GM21360 (cell line): ENCODE measurements at regions not wholly inside any gene's neighbourhood (a gene's known extent, or its start where the extent isn't known, plus 50 kb on each side); places are given as distances from the start of the nearest gene placed in this dataset.
"Not testable (repeated sequence)": the region's sequence is repeated elsewhere in the genome, so short reads cannot be mapped to it uniquely, and the experiment has no call there.

ENCODE experiments used
- ATAC-seq: cut with Tn5 transposase; IDR thresholded peaks from one replicate; pipeline ENCODE4 v1.9.1; 2021; ENCODE audit warnings: mild to moderate bottlenecking, moderate library complexity; ENCODE audit not compliant: unreplicated experiment

DNA sequence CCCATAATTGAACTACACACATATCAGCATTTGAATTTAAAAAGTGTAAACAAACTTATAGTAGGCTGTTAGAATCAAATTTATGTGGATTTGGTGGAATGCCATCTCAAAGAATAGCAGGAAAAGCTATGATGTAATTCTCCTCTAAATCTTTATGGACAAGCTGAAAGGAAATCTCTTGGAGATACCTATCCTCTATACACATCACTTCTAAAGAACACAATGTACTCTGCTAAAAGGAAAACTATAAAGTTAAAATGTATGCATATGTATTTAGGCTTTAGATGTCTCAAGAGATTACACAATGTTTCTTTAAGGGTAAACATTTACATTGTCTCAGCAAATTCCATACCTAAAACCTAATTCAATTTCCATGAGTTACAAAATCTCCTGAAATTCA, 323.3 kb downstream of the CRPPA start:
- no peak for ATAC-seq

DNA sequence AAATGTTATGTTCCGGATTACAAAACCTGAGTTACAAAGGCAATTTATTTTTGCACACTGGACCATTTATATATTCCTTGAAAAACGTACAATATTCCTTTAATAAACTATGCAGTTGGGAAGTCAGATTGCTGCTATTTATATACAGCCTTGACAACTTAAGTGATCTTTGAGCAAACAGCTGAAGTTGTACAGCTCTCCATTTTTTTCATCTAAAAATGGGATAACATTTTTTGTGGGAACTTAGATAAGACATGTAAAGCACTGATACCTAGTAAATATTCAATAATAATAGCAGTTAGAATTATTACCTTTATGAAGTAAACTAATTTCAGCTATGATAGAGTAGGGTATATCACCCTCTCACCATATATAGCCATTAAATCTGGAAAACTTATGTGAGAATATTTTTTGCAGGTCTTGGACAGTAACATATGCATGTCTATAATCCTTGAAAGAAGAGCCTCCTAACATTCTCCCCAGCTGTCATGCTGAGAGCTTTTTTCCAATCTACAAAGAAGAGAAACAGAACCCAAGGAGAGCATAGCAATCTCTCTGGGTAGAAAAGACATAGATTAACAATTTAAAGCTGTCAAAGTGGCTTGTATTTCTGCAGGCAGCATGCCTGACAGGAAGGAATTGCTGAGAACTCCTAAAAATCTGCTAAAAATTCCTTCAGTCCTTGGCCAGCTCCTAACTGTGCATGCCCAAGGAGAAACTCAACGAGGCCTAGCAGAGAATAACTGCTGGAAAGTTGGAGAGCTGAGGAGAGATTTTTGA, 326.0 kb downstream of the CRPPA start:
- no peak for ATAC-seq

DNA sequence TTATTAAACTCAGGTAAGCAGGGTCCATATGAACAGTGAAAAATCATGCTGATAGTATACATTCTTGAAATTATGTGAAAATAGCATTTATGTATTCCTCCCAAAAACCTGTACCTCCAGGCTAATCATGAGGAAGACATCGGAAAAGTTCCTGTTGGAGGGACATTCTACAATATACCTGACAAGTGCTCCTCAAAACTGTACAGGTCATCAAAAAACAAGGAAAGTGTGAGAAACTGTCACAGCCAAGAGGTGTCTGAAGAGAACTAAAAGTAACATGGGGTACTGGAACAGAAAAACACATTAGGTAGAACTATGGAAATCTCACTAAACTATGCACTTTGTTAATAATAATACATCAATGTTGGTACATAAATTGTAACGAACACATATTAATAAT, 326.7 kb downstream of the CRPPA start:
- no peak for ATAC-seq

DNA sequence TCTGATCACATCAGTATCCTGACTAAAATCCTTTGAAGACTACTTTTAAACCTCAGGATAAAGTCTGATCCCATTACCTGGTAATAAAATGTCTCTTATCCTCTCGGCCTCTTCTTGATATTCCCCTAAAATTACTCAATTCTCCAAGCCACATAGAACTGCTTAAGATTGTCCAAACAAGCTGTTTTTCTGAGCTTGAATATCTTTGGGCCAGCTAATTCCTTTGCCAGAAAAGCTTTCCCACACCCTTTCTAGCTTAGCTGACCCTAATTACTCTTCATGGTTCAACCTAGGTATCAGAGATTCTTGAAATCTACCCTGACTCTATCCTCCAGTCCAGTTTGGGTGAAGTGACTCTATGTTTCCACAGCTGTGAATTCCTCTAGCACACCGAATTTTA, 328.6 kb downstream of the CRPPA start:
- ATAC-seq = no peak

DNA sequence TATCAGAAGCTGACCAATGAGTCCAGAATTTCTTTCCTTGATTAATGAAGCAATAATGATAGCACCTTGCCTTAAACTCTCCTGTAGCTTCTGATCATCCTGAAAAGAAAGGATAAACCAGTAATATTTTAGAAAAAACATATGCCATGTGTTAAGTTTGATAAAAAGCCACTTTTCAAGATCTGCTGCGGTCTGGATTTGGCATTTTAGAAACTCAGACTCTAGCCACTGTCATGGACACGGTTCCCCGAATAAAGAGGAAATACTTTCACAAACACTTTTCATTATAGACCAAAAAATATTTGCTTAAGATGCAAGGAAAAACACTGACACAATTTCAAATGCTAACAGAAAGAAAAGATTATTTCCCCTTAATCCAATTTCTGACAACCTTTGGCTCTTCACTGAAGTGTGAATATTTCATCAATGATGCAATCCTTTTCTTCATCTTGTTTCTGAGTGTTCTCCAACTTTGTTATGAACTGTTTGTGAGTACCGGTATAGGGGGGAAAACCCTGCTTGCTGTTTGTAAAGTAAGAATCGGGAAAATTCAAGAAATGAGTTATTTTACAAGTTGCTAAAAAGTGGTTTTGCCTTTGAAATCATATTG, 329.5 kb downstream of the CRPPA start:
- ATAC-seq = no peak

DNA sequence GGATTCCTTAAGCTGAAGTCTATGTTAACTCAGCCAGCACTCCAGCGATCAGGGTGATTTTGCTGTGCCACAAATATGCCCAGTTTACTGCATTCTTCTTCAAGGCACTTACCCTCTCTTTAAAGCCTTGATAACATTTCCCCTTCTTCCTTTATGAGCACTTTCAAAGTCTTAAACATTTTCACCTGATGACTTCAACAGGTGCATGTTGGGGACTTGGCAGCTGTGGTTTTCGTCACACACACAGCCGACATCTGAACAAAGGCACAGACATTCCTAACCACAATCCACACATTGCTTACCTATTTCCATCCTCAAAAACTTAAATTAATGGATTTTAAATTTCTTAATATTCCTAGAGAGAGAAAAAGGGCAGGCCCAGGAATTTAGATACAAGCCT, 331.5 kb downstream of the CRPPA start:
- ATAC-seq = no peak

DNA sequence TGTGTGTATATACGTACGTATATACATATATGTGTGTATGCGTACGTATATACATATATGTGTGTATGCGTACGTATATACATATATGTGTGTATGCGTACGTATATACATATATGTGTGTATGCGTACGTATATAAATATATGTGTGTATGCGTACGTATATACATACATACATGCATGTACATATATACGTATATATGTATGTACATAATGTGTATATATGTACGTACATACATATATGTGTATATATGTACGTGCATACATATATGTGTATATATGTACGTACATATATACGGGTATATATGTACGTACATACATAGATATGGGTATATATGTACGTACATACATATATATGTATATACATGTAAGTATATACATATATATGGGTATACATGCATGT, 332.1 kb downstream of the CRPPA start:
- ATAC-seq = no peak

DNA sequence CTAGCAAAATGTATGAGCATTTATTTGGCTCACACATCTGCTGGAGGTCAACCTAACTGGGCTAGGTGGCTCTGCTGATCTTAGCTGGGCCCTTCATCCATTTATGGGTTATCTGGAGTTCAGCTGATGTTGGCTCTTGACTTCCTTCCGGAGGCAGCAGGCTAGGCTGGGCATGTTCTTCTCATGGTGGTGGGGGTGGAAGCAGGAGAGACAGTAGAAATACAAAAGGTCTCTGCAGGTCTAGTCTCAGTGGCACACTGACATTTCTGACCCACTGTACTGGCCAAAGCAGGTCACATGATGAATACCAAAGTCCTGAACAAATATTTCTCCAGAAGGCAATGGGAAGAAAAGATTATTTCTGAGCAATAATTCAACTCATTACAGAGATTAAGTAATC, 334.6 kb downstream of the CRPPA start:
- ATAC-seq = no peak

DNA sequence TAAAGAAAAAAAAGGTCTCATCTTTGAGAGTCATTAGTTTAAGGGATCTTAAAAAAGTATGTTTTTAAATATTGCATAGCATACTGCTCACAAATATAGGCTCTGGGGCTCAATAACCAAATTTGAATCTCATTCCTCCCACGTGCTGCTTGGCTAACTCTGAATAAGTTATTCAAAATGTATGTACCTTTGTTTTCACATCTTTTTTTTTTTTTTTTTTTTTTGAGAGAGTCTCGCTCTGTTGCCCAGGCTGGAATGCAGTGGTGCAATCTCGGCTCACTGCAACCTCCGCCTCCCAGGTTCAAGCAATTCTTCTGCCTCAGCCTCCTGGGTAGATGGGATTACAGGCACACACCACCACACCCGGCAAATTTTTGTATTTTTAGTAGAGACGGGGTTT, 335.6 kb downstream of the CRPPA start:
- ATAC-seq = not testable (repeated sequence)

DNA sequence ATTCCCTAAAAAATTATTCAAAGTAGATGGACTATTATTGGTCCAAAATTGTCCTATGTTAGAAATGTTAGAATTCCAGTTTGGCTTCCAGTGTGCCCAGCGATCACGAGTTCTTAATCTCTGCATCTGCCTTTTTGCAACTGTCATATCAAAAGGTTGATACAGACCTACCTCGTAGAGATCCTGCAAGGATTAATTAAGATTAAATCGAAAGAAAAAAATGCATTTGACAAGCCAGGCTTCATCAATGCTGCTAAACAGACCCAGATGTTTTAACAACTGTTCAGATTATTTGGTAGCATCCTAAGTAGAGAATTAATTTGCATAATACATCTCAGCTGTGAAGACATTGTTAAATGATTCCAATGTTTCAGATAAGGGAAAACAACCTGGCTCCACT, 336.5 kb downstream of the CRPPA start:
- ATAC-seq = no peak

DNA sequence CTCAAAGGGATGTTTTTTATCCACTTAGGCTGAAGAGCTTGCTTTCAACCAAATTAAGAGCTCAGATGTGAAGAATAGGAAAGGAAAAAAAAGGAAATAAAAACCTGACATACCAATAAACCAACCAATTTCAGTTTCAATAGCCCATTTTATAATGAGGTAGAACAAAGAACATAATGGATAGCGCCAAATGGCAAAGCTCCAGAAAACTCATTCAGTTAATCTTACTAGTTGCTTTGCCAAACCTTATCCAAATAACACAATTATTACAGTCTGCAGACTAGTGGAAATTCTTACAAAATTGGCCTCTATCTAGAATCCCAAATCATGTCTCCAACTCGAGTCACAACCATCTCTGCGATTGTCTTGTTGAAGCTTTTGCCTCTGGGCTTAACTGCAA, 337.0 kb downstream of the CRPPA start:
- no peak for ATAC-seq

DNA sequence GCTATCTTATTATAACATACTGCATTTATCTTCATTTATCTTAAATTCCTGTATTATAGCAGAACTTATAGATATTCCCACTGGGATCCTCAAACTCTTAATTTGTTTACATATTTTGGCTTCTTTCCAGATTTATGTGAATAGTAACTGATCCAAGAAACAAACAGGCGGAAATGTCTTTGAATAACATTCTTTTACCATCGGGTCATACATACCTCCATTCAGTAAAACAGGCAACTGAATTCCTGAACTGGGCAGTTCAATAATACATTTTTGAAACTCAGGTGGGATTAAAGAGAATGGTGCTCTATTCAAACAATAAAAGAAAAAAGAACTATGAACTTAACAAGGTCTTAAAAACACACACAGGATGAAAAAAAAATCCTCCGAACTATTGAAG, 337.4 kb downstream of the CRPPA start:
- ATAC-seq = no peak

DNA sequence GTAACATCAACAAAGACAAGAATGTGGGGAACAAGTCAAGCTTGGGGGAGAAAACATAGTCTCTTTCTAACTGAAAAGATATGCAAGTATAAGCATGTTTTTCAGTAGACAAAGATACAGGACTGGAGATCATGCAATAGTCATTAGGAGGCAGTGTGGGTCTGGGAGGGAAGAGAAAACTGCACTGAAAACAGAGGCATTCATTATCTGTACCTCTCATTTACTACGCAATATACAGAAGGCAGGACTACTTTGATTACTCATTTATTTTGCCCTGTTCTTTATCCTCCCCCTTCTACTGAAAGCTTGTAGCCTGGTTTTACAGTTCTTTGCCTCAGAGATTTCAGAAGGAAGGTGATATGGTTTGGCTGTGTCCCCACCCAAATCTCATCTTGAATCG, 341.2 kb downstream of the CRPPA start:
- no peak for ATAC-seq

DNA sequence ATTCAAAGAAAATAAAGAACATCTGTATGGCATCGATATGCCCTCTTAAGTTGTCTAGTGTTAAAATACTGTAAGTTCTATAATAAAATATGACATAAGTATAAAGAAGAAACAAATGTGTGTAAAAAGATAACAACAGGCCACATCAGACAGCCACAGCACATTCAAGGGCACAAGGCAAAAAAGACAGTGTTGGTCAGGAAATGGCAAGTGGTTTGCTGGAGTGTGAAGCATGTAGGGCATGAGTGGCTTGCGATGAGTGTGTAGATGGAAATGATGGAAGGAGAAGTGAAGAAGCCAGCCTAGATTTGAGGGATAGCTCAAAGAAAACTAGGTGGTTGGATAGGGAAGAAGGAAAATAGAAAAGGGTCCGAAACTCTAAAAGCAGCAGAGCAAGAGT, 341.6 kb downstream of the CRPPA start:
- no peak for ATAC-seq

DNA sequence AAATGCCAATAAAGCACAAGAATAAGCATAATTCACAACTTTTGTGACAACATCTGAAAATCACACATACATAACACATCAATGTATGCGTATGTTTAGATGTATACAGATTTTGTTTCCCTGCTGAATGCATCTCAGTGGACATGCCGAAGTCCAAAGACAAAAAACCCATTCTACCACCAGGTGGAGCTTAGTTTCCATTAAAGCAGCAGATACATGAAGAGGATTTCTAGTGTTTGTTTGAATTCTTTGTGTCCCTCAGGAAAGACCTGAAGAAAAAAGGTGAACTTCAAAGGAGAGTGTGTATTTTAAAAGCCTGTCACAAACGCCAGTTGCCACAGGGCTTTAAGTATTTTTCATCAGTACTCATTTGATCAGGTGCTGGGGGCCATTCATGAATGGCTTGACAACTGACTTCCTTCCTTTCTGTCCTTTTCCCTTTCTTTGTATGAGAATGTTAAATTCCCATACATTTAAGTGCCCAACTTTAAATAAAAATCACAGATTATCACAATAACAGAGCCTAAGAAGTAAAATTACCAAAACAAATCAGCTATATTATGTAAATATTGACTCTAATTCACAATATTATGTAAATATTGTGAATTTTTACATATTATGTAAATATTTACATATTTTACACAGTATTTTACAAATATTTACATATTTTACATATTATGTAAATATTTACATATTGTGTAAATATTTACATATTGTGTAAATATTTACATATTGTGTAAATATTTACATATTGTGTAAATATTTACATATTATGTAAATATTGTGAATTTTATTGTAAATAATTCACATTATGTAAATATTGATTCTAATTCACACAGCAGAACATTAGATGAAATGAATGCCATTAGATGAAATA, 343.0 kb downstream of the CRPPA start:
- ATAC-seq = peak; percentile 68

DNA sequence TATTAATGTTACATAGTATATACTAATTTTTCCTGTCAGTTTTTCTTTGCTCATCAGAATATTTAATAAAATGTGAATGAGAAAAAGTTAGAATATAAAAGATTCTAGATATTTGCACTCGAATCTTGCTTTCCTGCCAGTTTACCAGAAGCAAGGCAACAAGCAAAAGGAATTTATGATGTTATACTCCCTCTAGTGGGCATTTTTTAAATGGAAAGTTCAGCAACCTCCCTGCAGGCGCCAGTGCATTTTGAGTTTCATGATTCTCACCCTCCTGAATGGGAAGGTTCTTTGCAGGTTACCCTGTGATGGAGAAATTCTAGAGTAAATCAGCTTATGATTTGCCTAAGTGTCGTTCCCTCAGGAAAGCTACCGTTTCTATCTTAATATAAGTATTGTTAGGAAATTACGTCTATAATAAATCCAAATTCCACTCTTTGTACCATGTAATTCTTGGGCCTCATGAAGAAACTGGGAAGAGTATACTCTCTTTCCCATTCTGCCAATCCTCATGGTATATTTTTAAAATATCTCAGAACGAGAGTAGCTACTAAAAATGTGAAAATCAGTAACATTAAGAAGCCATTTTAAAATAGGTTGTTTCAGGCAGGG, 350.0 kb downstream of the CRPPA start:
- peak; percentile 82 for ATAC-seq

DNA sequence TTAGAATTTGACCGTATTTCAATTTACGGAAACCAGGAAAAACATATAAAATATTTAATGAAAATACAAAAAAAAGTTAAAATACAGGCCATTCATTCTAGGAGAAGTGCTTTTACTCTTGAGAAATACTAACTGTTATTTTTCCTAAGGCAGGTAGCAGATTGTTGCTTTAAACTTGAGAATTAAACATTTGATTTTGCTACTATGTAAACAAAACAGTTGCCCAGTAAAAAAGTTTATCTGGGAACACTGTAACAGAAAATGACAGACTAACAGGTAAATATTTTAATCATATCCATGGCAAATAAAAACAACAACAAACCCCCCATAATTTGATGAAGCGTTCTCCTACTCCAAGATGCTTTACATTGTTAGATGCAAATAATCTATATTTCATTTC, 350.5 kb downstream of the CRPPA start:
- ATAC-seq = no peak

DNA sequence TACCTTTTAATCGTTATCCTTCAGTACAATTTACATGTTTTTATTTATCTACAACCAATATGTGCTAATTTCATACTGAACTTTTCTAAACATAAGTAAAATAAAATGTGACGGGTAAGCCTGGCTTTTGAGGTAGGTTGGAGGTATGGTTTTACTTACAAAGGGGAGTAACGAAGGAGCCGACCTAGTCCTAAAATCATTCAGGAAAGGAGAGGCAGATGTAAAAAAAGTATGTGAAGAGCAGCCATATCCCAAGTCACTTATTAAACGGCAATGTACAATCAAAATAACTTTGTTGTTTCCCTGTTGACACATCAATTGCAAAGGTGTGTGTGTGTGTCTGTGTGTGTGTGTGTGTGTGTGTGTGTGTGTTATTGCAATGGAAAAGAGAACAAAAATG, 351.3 kb downstream of the CRPPA start:
- ATAC-seq = no peak

DNA sequence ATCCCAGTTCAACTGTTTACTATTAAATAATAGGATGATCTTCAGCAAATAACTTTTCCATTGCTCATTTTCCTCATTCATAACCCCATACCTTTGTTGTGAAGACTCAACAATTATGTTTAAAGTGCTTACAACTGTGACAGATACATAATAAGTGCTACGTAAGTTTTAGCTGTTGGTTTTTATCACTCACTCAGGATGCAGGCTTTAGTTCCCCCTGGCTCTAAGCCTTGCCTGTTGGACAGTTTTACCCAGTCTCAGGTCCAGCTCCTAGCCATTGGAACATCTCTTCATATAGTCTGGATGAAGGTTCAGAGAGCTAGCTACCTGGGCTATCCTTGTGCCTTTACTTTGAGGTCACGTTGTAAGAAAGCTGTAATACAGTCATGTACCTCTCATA, 353.2 kb downstream of the CRPPA start:
- ATAC-seq = no peak

DNA sequence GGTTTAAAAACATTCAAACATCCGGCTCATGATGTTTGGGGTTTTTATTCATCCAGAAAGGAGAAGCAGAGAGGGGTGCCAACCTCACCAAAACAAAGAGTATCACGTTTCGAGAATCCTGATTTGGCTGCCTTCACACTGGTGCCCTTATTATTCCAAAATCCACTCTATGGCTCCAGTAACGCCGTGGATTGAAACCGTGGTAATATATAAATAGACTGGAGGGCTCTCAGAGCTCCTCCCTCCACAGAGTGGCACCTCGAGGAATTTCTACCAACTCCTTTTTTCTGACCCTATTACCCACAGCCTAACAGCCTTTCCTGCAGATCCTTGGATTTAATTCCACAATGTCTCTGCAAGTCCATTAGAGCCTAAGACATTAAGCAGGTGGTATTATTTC, 353.6 kb downstream of the CRPPA start:
- no peak for ATAC-seq

DNA sequence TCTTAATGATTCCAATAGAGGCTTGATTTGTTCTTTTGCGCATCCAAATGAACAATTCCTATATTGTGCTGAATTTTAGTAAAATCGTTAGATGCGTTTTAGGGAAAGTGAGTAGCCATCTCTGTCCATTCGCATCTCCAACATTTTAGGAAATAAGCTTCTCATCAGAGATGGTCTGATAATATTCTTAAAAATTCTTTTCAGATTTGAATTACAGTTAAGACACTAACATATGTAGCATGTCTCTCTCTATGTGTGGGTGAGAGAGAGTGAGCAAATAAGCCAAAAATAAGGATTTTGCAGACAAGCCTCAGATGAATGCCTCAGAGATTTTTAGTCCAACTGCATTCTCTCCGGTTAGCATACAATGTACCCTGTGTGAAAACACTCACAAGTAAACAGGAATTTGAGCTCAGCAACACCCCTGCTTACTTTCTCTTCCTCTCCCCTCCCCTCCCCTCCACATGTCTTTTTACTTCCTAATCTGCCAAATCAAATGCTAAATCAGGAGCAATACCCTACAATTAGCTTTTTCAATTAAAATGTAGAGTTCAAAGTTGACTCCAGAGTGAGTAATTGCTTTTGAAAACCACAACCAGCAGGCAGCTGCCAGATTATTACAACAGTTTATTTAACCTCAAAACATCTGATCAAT, 354.4 kb downstream of the CRPPA start:
- ATAC-seq = no peak
